Upper lobe of left lung (tissue), 6 donors: ENCODE measurements at regions not wholly inside any gene's neighbourhood (a gene's known extent, or its start where the extent isn't known, plus 50 kb on each side); places are given as distances from the start of the nearest gene placed in this dataset.

ENCODE experiments used
- ATAC-seq, 2 donors: fragments of 200-7000 bp; cut with Tn5 transposase; one replicate each; pipeline ENCODE4 v1.9.1; 2022; ENCODE audit warnings: mild to moderate bottlenecking in 2 of 2, moderate library complexity in 2 of 2; ENCODE audit not compliant: low FRiP score in 2 of 2
- DNase-seq, 2 donors: peaks; one replicate each; pipeline ENCODE4 v3.0.0-alpha.2; 2019 to 2020
- H3K27ac ChIP-seq, 4 donors: fragments of 200-600 bp; sonication (generic); one replicate each; pipeline ENCODE4 v1.5.1; 2016 to 2019
- H3K27me3 ChIP-seq, 4 donors: fragments of 200-600 bp; sonication (generic); one replicate each; pipeline ENCODE4 v1.5.1; 2017 to 2019
- H3K36me3 ChIP-seq, 4 donors: fragments of 200-600 bp; sonication (generic); one replicate each; pipeline ENCODE4 v1.5.1; 2016 to 2019
- H3K4me1 ChIP-seq, 4 donors: fragments of 200-600 bp; sonication (generic); one replicate each; pipeline ENCODE4 v1.5.1; 2018 to 2019
- H3K4me3 ChIP-seq, 4 donors: fragments of 200-600 bp; sonication (generic); one replicate each; pipeline ENCODE4 v1.5.1; 2017 to 2019; ENCODE audit warnings: mild to moderate bottlenecking in 2 of 4, moderate library complexity in 1 of 4
- H3K9me3 ChIP-seq, 4 donors: fragments of 200-600 bp; sonication (generic); one replicate each; pipeline ENCODE4 v1.5.1; 2018 to 2019
- EP300 ChIP-seq, 4 donors: sonication (generic); formaldehyde crosslinking; IDR thresholded peaks; one replicate each; pipeline ENCODE4 v1.5.1; 2017; ENCODE audit warnings: antibody characterized with exemption in 4 of 4, control low read depth in 2 of 4
- POLR2A ChIP-seq, 4 donors: fragments of 450-650 bp; IDR thresholded peaks; one replicate each; pipeline ENCODE4 v1.5.1; 2016 to 2017; ENCODE audit warnings: antibody characterized with exemption in 4 of 4, mild to moderate bottlenecking in 2 of 4
- POLR2AphosphoS5 ChIP-seq, 2 donors: sonication (generic); formaldehyde crosslinking; IDR thresholded peaks; one replicate each; pipeline ENCODE4 v1.5.1; 2017; ENCODE audit warnings: antibody characterized with exemption in 2 of 2
- WGBS, 2 donors: methylation state at CpG; one replicate each; pipeline ENCODE4 v1.1.5; 2017 to 2018; 5-methylcytosine and 5-hydroxymethylcytosine counted together
- TF ChIP-seq, protein P1 (sequence below), 6 experiments: fragments of 450-650 bp in 4 of 6; fragments of 200-600 bp in 2 of 6; sonication (generic) in 2 of 6; IDR thresholded peaks; one replicate each; pipeline ENCODE4 v1.5.1; 2016 to 2019; ENCODE audit warnings: antibody characterized with exemption in 6 of 6
- donor health status: DM: no; HTN: no; CAD: no; lungs with moderate emphysema.
- donor health status: DM: no; HTN: yes; CAD: no; lungs with severe emphysema.

DNA sequence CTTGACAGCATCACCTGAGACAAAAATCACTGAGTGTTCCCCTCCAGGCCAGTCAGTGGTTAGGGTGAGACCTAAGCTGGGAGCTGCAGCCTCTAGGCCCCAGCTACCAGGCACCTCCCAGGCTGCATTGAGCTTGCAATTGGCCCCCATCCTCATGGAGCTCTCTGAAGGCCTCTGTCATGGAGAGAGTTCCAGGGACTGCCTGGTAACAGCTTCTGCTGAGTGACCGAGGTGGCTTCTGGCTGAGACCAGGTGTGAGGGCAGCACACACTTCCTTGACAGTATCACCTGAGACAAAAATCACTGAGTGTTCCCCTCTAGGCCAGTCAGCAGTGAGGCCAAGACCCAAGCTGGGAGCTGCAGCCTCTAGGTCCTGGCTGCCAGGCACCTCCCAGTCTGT is 283.0 kb downstream of the SMOC2 start:
- H3K4me1 ChIP-seq, result no peaks in the 10 kb centered on the region
- no peaks in the 10 kb centered on the region for H3K36me3 ChIP-seq
- no peaks in the 10 kb centered on the region for H3K27me3 ChIP-seq
- TF ChIP-seq EP300 (IDR thresholded peaks at IDR 0.05), result no peak
- TF ChIP-seq POLR2A (IDR thresholded peaks at IDR 0.05), result no peak
- TF ChIP-seq POLR2AphosphoS5 (IDR thresholded peaks at IDR 0.05), result no peak
- TF ChIP-seq, protein P1, sequence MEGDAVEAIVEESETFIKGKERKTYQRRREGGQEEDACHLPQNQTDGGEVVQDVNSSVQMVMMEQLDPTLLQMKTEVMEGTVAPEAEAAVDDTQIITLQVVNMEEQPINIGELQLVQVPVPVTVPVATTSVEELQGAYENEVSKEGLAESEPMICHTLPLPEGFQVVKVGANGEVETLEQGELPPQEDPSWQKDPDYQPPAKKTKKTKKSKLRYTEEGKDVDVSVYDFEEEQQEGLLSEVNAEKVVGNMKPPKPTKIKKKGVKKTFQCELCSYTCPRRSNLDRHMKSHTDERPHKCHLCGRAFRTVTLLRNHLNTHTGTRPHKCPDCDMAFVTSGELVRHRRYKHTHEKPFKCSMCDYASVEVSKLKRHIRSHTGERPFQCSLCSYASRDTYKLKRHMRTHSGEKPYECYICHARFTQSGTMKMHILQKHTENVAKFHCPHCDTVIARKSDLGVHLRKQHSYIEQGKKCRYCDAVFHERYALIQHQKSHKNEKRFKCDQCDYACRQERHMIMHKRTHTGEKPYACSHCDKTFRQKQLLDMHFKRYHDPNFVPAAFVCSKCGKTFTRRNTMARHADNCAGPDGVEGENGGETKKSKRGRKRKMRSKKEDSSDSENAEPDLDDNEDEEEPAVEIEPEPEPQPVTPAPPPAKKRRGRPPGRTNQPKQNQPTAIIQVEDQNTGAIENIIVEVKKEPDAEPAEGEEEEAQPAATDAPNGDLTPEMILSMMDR (IDR thresholded peaks at IDR 0.05), result no peak
- H3K4me3 ChIP-seq, result no peak overlapping the region
- no peak for ATAC-seq
- H3K9me3 ChIP-seq, result peaks cover 0 to 6% (median 2%) of the 10 kb centered on the region in 4 donors
- no peak overlapping the region for H3K27ac ChIP-seq
- 67% methylated on average over 1 of the region's 1 CpG; no CpG with 5 or more reads in 1 of the 2 donors for WGBS, 2 donors
- DNase-seq, result no peak

DNA sequence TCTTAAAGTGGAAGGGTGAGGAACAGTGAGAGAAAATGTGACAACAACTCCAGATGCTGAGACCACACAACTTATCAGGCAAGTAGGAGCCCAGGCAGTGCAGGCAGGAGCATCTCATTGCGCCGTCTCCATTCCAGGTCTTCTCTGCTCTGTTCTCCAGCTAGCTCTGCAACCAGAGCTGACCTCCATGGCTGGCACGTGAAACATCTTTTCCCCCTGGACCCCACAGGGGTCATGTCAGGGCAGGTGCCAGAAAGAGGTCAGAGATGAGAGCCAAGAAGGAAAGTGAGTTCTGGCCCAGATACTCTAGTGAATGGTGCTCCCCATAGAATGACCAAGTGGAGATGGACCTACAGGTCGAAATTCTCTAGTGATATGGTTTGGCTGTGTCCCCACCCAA is 281.4 kb downstream of the SMOC2 start:
- peaks cover 0 to 6% (median 2%) of the 10 kb centered on the region in 4 donors for H3K9me3 ChIP-seq
- TF ChIP-seq POLR2AphosphoS5 (IDR thresholded peaks at IDR 0.05), result no peak
- TF ChIP-seq, protein P1 (IDR thresholded peaks at IDR 0.05), result no peak
- TF ChIP-seq EP300 (IDR thresholded peaks at IDR 0.05), result no peak
- no peak for TF ChIP-seq POLR2A (IDR thresholded peaks at IDR 0.05)
- H3K27ac ChIP-seq, result no peak overlapping the region
- ATAC-seq (no peak), DNase-seq (no peak)
- no peaks in the 10 kb centered on the region for H3K27me3 ChIP-seq
- no peaks in the 10 kb centered on the region for H3K36me3 ChIP-seq
- WGBS, 2 donors, result 80 to 91% methylated on average over 4 of the region's 4 CpGs
- H3K4me3 ChIP-seq, result no peak overlapping the region
- H3K4me1 ChIP-seq, result no peaks in the 10 kb centered on the region

GRCh38 chr6:168721571-168721970 is 280.6 kb downstream of the SMOC2 start:
- no peak overlapping the region for H3K4me3 ChIP-seq
- H3K4me1 ChIP-seq, result no peaks in the 10 kb centered on the region
- H3K9me3 ChIP-seq, result peaks cover 0 to 6% (median 2%) of the 10 kb centered on the region in 4 donors
- DNase-seq (no peak), ATAC-seq (no peak)
- no peaks in the 10 kb centered on the region for H3K36me3 ChIP-seq
- H3K27me3 ChIP-seq, result no peaks in the 10 kb centered on the region
- H3K27ac ChIP-seq, result no peak overlapping the region
- WGBS, 2 donors, result 73 to 75% methylated on average over 2 to 6 of the region's 6 CpGs
- TF ChIP-seq EP300 (IDR thresholded peaks at IDR 0.05) (no peak), POLR2AphosphoS5 (IDR thresholded peaks at IDR 0.05) (no peak), POLR2A (IDR thresholded peaks at IDR 0.05) (no peak)
- TF ChIP-seq, protein P1 (IDR thresholded peaks at IDR 0.05), result no peak

GRCh38 chr6:168719901-168720300 is 278.9 kb downstream of the SMOC2 start:
- WGBS, 2 donors, result 73 to 80% methylated on average over 5 of the region's 5 CpGs
- H3K36me3 ChIP-seq, result no peaks in the 10 kb centered on the region
- DNase-seq (no peak), ATAC-seq (no peak)
- H3K27me3 ChIP-seq, result no peaks in the 10 kb centered on the region
- H3K4me3 ChIP-seq, result no peak overlapping the region
- TF ChIP-seq POLR2AphosphoS5 (IDR thresholded peaks at IDR 0.05) (no peak), POLR2A (IDR thresholded peaks at IDR 0.05) (no peak), EP300 (IDR thresholded peaks at IDR 0.05) (no peak)
- TF ChIP-seq, protein P1 (IDR thresholded peaks at IDR 0.05), result no peak
- peaks cover 0 to 6% (median 2%) of the 10 kb centered on the region in 4 donors for H3K9me3 ChIP-seq
- no peak overlapping the region for H3K27ac ChIP-seq
- no peaks in the 10 kb centered on the region for H3K4me1 ChIP-seq

GRCh38 chr6:168718821-168719475 is 278.0 kb downstream of the SMOC2 start:
- Histone ChIP-seq H3K27ac (no peak overlapping the region), H3K27me3 (no peaks in the 10 kb centered on the region), H3K4me1 (no peaks in the 10 kb centered on the region), H3K4me3 (no peak overlapping the region), H3K36me3 (no peaks in the 10 kb centered on the region), H3K9me3 (peaks cover 0 to under 1% (median 0%) of the 10 kb centered on the region in 4 donors)
- ATAC-seq (no peak), DNase-seq (no peak)
- no peak for TF ChIP-seq EP300 (IDR thresholded peaks at IDR 0.05)
- no peak for TF ChIP-seq POLR2A (IDR thresholded peaks at IDR 0.05)
- no peak for TF ChIP-seq POLR2AphosphoS5 (IDR thresholded peaks at IDR 0.05)
- TF ChIP-seq, protein P1 (IDR thresholded peaks at IDR 0.05), result no peak
- WGBS, 2 donors, result 85 to 92% methylated on average over 10 to 13 of the region's 14 CpGs
